Erythroblast (primary cell): ENCODE measurements at regions not wholly inside any gene's neighbourhood (a gene's known extent, or its start where the extent isn't known, plus 50 kb on each side); places are given as distances from the start of the nearest gene placed in this dataset.

ENCODE experiments used
- GATA1 ChIP-seq: IDR thresholded peaks from 2 replicates; pipeline ENCODE4 v1.6.1; 2011; ENCODE audit warnings: low read depth, mild to moderate bottlenecking, control low read depth, low read length, moderate library complexity
- POLR2A ChIP-seq: IDR thresholded peaks from 2 replicates; pipeline ENCODE4 v1.6.1; 2011; ENCODE audit warnings: mild to moderate bottlenecking, low read length

GRCh38 chr7:156140447-156140846 is 328.2 kb upstream of the SHH start:
- no peak for TF ChIP-seq POLR2A
- TF ChIP-seq GATA1, result no peak
